HEK293 (cell line): ENCODE measurements at regions not wholly inside any gene's neighbourhood (a gene's known extent, or its start where the extent isn't known, plus 50 kb on each side); places are given as distances from the start of the nearest gene placed in this dataset.

Experiments
- BCL11A ChIP-seq: fragments of 450-650 bp; formaldehyde crosslinking; IDR thresholded peaks from 2 replicates; pipeline ENCODE4 v1.5.1; 2016; ENCODE audit warnings: low read depth, missing biosample characterization, missing genetic modification characterization
- ZBTB1 ChIP-seq: fragments of 450-650 bp; formaldehyde crosslinking; IDR thresholded peaks from 2 replicates; pipeline ENCODE4 v1.5.1; 2016; ENCODE audit warnings: missing biosample characterization, missing genetic modification characterization
- ZNF830 ChIP-seq: fragments of 450-650 bp; IDR thresholded peaks from 2 replicates; pipeline ENCODE4 v1.5.0; 2018; ENCODE audit warnings: missing biosample characterization, missing genetic modification characterization, low read depth, mild to moderate bottlenecking, moderate library complexity
- TF ChIP-seq, protein P1 (sequence below): fragments of 450-650 bp; formaldehyde crosslinking; conservative IDR thresholded peaks from 2 replicates; pipeline ENCODE4 v1.5.1; 2016; ENCODE audit warnings: low read depth, missing biosample characterization, missing genetic modification characterization
- TF ChIP-seq, protein P2 (sequence below): fragments of 450-650 bp; formaldehyde crosslinking; IDR thresholded peaks from 2 replicates; pipeline ENCODE4 v1.5.1; 2016; ENCODE audit warnings: missing biosample characterization, missing genetic modification characterization, low read depth
- TF ChIP-seq, protein P3 (sequence below): fragments of 450-650 bp; formaldehyde crosslinking; IDR thresholded peaks from 2 replicates; pipeline ENCODE4 v1.5.1; 2016; ENCODE audit warnings: missing biosample characterization, missing genetic modification characterization

DNA sequence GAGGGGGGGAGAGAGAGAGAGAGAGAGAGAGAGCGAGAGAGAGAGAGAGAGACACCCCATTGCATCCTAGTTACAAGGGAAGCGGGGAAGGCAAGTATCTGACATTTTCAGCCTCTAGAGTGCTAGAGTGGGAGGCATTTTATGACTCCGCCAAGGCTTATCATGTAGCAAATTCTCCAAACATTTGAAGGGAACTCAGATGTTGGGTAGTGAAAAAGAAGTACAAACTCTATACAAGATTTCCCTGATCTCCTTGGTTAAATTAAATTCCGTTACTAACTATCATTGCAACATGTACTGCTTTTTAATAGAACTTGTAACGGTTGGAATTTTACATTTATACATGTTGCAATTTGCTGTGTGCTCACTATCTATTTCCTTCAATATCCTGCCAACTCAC is 83.4 kb upstream of the FAM3C start:
- TF ChIP-seq, protein P1, sequence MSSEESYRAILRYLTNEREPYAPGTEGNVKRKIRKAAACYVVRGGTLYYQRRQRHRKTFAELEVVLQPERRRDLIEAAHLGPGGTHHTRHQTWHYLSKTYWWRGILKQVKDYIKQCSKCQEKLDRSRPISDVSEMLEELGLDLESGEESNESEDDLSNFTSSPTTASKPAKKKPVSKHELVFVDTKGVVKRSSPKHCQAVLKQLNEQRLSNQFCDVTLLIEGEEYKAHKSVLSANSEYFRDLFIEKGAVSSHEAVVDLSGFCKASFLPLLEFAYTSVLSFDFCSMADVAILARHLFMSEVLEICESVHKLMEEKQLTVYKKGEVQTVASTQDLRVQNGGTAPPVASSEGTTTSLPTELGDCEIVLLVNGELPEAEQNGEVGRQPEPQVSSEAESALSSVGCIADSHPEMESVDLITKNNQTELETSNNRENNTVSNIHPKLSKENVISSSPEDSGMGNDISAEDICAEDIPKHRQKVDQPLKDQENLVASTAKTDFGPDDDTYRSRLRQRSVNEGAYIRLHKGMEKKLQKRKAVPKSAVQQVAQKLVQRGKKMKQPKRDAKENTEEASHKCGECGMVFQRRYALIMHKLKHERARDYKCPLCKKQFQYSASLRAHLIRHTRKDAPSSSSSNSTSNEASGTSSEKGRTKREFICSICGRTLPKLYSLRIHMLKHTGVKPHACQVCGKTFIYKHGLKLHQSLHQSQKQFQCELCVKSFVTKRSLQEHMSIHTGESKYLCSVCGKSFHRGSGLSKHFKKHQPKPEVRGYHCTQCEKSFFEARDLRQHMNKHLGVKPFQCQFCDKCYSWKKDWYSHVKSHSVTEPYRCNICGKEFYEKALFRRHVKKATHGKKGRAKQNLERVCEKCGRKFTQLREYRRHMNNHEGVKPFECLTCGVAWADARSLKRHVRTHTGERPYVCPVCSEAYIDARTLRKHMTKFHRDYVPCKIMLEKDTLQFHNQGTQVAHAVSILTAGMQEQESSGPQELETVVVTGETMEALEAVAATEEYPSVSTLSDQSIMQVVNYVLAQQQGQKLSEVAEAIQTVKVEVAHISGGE (tag by site-specific recombination): no peak
- TF ChIP-seq, protein P2, sequence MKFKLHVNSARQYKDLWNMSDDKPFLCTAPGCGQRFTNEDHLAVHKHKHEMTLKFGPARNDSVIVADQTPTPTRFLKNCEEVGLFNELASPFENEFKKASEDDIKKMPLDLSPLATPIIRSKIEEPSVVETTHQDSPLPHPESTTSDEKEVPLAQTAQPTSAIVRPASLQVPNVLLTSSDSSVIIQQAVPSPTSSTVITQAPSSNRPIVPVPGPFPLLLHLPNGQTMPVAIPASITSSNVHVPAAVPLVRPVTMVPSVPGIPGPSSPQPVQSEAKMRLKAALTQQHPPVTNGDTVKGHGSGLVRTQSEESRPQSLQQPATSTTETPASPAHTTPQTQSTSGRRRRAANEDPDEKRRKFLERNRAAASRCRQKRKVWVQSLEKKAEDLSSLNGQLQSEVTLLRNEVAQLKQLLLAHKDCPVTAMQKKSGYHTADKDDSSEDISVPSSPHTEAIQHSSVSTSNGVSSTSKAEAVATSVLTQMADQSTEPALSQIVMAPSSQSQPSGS (tag by site-specific recombination): no peak
- TF ChIP-seq BCL11A (tag by site-specific recombination): no peak
- no peak for TF ChIP-seq ZBTB1
- TF ChIP-seq, protein P3, sequence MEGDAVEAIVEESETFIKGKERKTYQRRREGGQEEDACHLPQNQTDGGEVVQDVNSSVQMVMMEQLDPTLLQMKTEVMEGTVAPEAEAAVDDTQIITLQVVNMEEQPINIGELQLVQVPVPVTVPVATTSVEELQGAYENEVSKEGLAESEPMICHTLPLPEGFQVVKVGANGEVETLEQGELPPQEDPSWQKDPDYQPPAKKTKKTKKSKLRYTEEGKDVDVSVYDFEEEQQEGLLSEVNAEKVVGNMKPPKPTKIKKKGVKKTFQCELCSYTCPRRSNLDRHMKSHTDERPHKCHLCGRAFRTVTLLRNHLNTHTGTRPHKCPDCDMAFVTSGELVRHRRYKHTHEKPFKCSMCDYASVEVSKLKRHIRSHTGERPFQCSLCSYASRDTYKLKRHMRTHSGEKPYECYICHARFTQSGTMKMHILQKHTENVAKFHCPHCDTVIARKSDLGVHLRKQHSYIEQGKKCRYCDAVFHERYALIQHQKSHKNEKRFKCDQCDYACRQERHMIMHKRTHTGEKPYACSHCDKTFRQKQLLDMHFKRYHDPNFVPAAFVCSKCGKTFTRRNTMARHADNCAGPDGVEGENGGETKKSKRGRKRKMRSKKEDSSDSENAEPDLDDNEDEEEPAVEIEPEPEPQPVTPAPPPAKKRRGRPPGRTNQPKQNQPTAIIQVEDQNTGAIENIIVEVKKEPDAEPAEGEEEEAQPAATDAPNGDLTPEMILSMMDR (tag by site-specific recombination): no peak
- no peak for TF ChIP-seq ZNF830
